ENCODE measurements at regions not wholly inside any gene's neighbourhood (a gene's known extent, or its start where the extent isn't known, plus 50 kb on each side); places are given as distances from the start of the nearest gene placed in this dataset.

DNA sequence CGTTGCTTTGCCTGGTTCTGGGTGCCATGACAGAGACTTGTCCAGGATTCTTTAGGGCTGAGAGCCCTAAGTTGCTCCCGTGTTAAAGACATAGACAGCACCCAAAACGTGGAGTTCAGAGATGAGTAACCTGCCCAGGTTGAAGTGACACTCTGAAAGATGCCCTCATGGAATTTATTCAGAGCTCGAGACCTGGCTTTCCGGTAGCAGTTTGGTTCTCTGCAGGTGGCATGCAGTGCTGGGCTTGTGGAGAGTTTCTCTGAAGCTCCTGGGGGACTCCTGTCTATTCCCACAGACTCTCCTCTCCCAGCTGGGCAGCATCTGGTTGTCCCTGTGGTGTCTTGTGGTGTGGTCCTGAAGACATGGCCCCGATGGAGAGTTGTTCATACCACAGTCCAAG lies 241.0 kb downstream of the RHOU start:
- no peak for DNase-seq (ENCODE audit: low read depth in 2 of 2)

DNA sequence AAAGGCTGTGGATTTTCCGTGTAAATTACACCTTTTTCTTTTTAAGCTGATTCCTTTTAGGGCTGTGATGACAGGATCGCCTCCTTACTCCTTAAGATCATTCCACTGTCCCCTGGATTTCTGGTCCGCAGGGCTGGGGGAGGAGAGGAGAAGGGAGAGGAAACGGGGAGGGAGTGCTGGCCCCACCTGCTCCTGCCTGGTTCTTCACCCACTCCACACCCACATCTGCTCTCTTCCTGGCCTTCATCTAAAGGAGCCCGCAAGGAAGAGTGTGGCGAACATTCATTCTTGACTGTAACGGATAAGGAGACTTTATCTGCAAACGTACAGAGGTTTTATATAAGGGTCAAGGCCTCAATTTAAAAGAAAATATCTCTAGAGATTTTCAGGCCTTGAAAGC lies 242.0 kb downstream of the RHOU start:
- DNase-seq (ENCODE audit: low read depth in 2 of 2) = no peak

DNA sequence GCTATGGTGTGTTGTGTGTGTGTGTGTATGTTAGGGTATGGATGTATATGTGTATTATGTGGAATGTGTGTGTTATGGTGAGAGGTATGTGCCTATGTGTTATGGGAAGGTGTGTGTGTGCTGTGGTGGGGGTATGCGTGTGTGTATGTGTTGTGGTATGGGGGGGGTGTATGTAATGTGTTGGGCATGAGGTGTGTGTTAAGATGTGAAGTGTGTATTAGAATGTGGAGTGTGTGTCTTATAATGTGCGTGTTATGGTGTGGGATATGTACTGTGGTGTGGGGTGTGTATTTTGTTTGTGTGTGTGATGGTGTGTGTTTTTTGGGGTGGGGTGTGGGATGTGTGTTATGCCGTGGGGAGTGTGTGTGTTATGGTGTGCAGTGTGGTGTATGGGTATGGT lies 242.5 kb downstream of the RHOU start:
- no peak for DNase-seq (ENCODE audit: low read depth in 2 of 2)

GRCh38 chr1:228978484-228979324 lies 243.4 kb downstream of the RHOU start:
- no peak for DNase-seq (ENCODE audit: low read depth in 2 of 2)

- DNase-seq (ENCODE audit: low read depth in 2 of 2) = no peak
Measured at GRCh38 chr1:228979325-228979699, 244.0 kb downstream of the RHOU start.

DNA sequence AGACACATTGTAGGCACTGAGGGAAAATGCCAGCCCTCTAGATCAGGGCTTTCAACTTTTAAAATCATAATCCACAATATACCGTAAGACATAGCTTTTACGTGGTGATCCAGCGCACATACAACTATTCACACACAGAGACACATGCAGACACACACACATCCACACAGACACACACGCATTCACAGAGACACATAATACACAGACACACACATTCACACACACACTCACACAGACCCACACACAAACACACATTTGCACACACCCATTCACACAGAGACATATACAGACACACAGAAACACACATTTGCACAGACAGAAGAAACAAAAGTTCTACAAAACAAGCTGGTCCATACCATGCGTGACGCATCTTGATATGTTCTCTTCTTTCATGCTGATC lies 244.5 kb downstream of the RHOU start:
- no peak for DNase-seq (ENCODE audit: low read depth in 2 of 2)

DNA sequence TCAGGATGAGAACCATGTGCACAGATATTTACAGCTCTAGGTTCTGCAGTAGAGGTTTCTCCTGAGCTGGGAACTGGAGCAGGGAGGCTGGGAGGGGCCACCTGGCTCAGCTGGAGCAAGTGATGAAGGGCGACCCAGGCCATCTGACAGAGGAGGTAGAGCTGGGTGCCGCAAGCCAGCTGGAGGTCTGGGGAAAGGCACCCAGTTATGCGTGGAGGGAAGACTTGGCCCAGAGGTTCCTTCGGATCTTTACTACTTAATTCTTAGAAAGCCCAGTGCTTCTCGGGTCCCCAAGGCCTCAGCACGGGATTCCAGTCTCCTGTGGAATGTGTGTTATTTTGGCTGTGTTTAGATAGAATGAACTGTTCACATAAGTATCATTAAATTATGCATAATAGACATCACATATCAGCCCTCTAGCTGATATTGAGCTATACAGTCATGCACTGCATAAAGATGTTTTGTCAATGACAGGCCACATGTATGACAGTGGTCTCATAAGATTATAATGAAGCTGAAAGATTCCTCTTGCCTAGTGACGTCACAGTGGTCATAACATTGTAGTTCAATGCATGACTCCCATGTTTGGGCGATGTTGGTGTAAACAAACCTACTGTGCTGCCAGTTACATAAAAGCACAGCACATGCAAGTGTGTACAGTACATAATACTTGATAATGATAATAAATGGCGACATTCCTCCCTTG lies 245.1 kb downstream of the RHOU start:
- DNase-seq (ENCODE audit: low read depth in 2 of 2) = no peak

- no peak for DNase-seq (ENCODE audit: low read depth in 2 of 2)
Measured at GRCh38 chr1:228982637-228983036, 247.4 kb downstream of the RHOU start.

DNA sequence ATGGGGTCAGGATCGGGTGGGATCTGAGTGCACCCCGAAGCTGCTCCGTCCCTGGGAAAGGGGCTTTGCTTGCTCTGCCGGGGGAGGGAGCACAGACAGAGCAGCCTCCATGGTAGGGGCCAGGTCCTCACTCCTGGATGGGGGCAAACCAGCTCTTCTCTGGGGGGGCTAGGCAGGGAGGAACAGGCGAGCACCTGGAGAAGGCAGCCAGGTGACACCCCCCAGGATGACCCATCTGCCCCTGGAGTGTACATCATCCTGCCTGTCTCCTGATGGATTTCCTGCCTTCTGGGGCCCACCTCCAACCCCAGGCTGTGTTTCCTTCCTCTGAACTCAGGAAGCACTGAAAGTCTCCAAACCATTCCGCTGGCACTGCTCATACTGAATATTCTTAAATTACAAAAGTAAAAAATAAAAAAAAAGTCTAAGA lies 248.0 kb downstream of the RHOU start:
- no peak for DNase-seq (ENCODE audit: low read depth in 2 of 2)

DNA sequence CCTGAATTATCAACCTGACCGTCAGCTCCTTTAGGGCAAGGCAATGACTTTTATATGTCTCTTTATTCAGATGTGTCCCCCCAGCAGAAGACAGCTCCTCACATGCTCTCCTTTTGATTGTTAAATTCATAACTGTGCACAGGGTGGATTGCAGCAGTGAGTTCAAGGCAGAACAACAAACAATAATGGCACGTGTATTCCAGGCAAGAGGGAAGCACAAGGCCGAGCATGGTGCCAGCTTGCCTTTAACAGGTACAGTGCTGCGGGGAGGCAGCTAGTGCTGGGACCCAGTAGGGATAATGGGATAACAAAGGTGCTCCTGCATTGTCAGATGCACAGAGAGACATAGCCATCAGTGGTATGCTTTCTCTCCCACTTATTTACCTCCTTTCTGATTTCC lies 248.4 kb downstream of the RHOU start:
- no peak for DNase-seq (ENCODE audit: low read depth in 2 of 2)

- DNase-seq (ENCODE audit: low read depth in 2 of 2) = no peak
Measured at GRCh38 chr1:228984107-228984506, 248.8 kb downstream of the RHOU start.

- DNase-seq (ENCODE audit: low read depth in 2 of 2) = no peak
Measured at GRCh38 chr1:228984646-228985631, 249.7 kb downstream of the RHOU start.

DNA sequence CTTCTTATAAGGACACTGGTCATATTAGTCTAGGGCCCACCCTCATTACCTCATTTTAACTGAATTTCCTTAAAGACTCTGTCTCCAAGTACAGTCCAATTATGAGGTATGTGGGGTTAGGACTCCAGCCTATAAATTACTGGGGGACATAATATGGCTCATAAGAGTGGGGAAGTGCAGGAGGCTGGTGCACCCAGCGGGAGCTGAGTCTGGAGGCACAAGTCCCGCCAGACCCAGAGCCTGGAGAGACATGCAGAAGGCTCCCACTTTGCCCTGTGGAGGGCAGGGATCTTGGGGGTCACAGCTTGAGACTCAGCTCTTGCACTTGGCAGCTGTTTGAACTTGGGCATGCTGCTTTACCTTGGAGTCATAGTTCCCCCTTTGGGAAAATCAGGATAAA lies 250.4 kb downstream of the RHOU start:
- DNase-seq (ENCODE audit: low read depth in 2 of 2) = no peak

DNA sequence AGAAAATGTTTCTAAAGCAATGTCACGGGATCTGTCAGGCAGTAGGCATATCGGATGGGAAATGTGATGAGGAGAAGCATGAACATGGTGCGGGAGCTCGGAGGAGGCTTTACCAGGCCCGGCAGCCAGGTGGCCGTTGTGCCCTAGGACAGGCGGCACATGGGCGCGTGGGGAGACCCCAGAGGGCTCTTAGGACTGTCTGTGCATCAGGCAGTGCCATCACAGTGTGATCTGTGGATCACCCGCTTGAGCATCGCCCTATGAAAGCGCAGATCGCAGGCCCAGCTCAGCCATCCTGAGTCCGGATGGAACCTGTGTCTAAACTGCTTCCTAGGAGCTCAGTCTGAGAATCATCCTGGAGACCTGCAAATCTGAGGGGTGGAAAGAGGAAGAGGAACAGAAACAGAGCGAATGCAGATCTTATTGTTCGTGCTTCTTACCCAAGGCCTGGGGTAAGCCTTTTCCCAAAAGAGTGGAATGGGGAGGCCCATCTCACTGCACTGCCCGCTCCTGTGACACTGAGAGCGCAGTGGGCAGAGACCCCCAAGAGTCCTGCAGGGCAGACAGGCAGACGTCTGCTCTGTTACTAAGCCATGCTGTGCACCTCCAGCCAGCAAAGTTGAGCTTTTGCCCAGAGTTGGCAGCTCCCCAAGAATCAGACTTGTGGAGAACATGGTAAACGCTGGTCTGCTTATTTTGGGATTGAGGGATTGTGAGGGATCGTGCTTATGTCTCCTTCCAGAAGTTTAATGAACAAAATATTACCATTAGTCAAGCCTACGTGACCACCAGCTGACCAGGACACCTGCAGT lies 251.0 kb downstream of the RHOU start:
- DNase-seq (ENCODE audit: low read depth in 2 of 2) = no peak

GRCh38 chr1:228987286-228987685 lies 252.0 kb downstream of the RHOU start:
- DNase-seq (ENCODE audit: low read depth in 2 of 2) = no peak

GRCh38 chr1:228987736-228988506 lies 252.6 kb downstream of the RHOU start:
- no peak for DNase-seq (ENCODE audit: low read depth in 2 of 2)

GRCh38 chr1:228988664-228989063 lies 253.4 kb downstream of the RHOU start:
- DNase-seq (ENCODE audit: low read depth in 2 of 2) = no peak

DNA sequence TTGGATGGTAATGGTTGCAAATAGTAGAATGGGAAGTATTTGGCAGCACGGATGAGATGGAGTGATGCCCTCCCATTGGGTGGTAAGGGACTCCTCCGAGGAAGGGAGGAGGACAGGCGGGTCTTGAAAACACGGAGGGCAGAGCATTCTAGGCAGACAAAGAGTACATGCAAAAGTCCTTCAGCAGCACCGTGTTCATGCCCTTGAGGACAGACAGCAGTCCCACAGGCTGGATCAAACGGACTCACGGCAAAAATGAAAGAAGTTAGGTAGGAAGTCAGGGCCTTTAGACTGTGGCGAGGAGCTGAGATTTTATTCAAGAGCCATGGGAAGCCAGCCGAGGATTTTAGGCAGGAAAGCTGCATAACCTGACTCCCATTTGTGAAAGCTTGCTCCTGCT lies 253.9 kb downstream of the RHOU start:
- no peak for DNase-seq (ENCODE audit: low read depth in 2 of 2)

- DNase-seq (ENCODE audit: low read depth in 2 of 2) = no peak
Measured at GRCh38 chr1:228989676-228989991, 254.4 kb downstream of the RHOU start.

DNA sequence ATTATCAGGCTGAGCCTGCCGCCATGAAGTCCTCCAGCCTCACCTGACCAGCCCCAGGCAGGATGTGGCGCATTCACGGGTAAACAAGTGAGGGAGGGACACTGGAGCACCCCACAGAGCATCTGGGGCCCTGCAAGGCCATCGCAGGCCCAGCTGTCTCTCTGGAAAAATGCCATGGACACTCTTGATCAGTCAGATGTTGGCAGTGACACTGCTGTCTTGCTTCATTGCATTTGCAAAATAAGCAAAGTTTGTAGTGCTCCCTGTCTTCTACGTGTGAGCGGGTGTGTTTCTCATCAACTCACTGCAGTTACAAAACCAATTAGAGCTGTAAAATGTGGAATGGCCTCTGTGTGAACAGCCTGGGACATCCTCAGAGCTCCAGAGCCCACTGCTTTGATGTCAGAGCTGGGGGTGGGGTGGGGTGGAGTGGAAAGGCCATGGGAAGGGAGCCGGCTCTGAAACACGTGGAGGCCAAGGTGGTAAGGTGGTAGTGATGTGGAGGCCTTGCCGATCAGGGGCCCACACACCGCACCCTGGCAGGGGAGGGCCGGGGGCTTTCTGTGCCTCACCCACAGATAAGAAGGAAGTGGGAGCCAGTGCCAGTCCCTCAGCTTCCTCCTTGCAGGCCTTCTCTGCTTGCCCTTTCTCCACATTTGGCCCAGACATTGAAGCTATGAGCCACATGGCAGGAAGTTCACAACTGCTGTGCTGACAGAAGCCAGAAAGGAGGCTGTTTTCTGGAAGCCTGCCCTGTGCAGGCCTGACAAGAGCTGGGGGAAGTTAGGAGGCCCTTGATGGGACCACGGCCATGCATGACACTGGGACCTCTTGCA lies 254.9 kb downstream of the RHOU start:
- DNase-seq (ENCODE audit: low read depth in 2 of 2) = no peak
